Activated CD8-positive, alpha-beta T cell treated with anti-CD3 and anti-CD28 coated beads for 36 hours (primary cell): ENCODE measurements at regions not wholly inside any gene's neighbourhood (a gene's known extent, or its start where the extent isn't known, plus 50 kb on each side); places are given as distances from the start of the nearest gene placed in this dataset.

Experiments
- ATAC-seq: fragments of 200-7000 bp; cut with Tn5 transposase; one replicate; pipeline ENCODE4 v1.10.0; 2021; ENCODE audit warnings: mild to moderate bottlenecking, moderate library complexity
- CTCF ChIA-PET: fragments of 350-600 bp; sonication (Branson Sonifier 250); formaldehyde crosslinking; loops from one replicate; lab custom pipeline; 2021; ENCODE audit warnings: antibody characterized with exemption; lab: Charles Lee
- POLR2A ChIA-PET: fragments of 350-600 bp; sonication (Branson Sonifier 250); formaldehyde crosslinking; loops from one replicate; lab custom pipeline; 2021; ENCODE audit warnings: antibody characterized with exemption; lab: Charles Lee
- DNase-seq: peaks from one replicate; pipeline ENCODE4 v3.0.0-alpha.2; 2020
- H3K27ac Mint-ChIP-seq: one replicate; pipeline ENCODE4 v1.8.0; 2021; ENCODE audit warnings: mild to moderate bottlenecking, mixed read lengths
- H3K27me3 Mint-ChIP-seq: one replicate; pipeline ENCODE4 v1.8.0; 2021; ENCODE audit warnings: mixed read lengths
- H3K36me3 Mint-ChIP-seq: one replicate; pipeline ENCODE4 v1.8.0; 2021; ENCODE audit warnings: low read depth, mixed read lengths
- H3K4me1 Mint-ChIP-seq: one replicate; pipeline ENCODE4 v1.8.0; 2021; ENCODE audit warnings: low read depth, mixed read lengths
- H3K4me3 Mint-ChIP-seq: one replicate; pipeline ENCODE4 v1.8.0; 2021; ENCODE audit warnings: mild to moderate bottlenecking, moderate library complexity, mixed read lengths
- H3K9me3 Mint-ChIP-seq: one replicate; pipeline ENCODE4 v1.8.0; 2021; ENCODE audit warnings: mixed read lengths
- CTCF ChIP-seq: fragments of 200-600 bp; IDR thresholded peaks from one replicate; pipeline ENCODE4 v1.8.0; 2022; ENCODE audit warnings: antibody characterized with exemption, mild to moderate bottlenecking
- intact Hi-C: fragments of 100-400 bp; cut with micrococcal nuclease; formaldehyde crosslinking; loops from one replicate; pipeline ENCODE4 v1.10.0; 2022

- DNase-seq (no peak), ATAC-seq (no peak)
- H3K4me3 Mint-ChIP-seq, result no peak overlapping the region
- ChIA-PET CTCF (no interaction called here), POLR2A (interaction anchor here (0.6 to 1.6 kb wide), 2 partner anchors 13 to 143 kb away, joined by 3 to 4 read pairs; no protein-coding TSS in a partner anchor)
- peaks cover 2% of the 10 kb centered on the region for H3K27me3 Mint-ChIP-seq
- no peak overlapping the region for H3K27ac Mint-ChIP-seq
- no peaks in the 10 kb centered on the region for H3K36me3 Mint-ChIP-seq
- intact Hi-C loops, result no loop called here
- H3K4me1 Mint-ChIP-seq, result no peaks in the 10 kb centered on the region
- peaks cover 1% of the 10 kb centered on the region for H3K9me3 Mint-ChIP-seq
- TF ChIP-seq CTCF, result no peak
These were observed 56.2 kb upstream of the XPA start for GRCh38 chr9:97753364-97753763.

GRCh38 chr9:97753975-97754374 lies 56.8 kb upstream of the XPA start:
- H3K4me1 Mint-ChIP-seq, result no peaks in the 10 kb centered on the region
- intact Hi-C loops, result no loop called here
- ChIA-PET CTCF (no interaction called here), POLR2A (interaction anchor here (0.6 to 1.6 kb wide), 3 partner anchors 9 to 142 kb away, joined by 3 to 4 read pairs (median 3); no protein-coding TSS in a partner anchor)
- H3K27ac Mint-ChIP-seq, result no peak overlapping the region
- TF ChIP-seq CTCF, result no peak
- ATAC-seq, result no peak
- H3K36me3 Mint-ChIP-seq, result no peaks in the 10 kb centered on the region
- H3K4me3 Mint-ChIP-seq, result no peak overlapping the region
- H3K27me3 Mint-ChIP-seq, result peaks cover 4% of the 10 kb centered on the region
- H3K9me3 Mint-ChIP-seq, result peaks cover 1% of the 10 kb centered on the region
- no peak for DNase-seq

- intact Hi-C loops, result no loop called here
- H3K36me3 Mint-ChIP-seq, result no peaks in the 10 kb centered on the region
- ATAC-seq, result no peak
- POLR2A ChIA-PET, result interaction anchor here (1.2 kb wide), 1 partner anchor 34 kb away, joined by 4 read pairs; no protein-coding TSS in a partner anchor
- H3K4me3 Mint-ChIP-seq, result no peak overlapping the region
- no peak for DNase-seq
- TF ChIP-seq CTCF, result no peak
- no peak overlapping the region for H3K27ac Mint-ChIP-seq
- H3K27me3 Mint-ChIP-seq, result peaks cover 10% of the 10 kb centered on the region
- peaks cover 1% of the 10 kb centered on the region for H3K9me3 Mint-ChIP-seq
- CTCF ChIA-PET, result no interaction called here
- no peaks in the 10 kb centered on the region for H3K4me1 Mint-ChIP-seq
These were observed 58.6 kb upstream of the XPA start for GRCh38 chr9:97755618-97756267.

GRCh38 chr9:97756991-97757390 lies 59.9 kb upstream of the XPA start:
- ChIA-PET CTCF (no interaction called here), POLR2A (no interaction called here)
- H3K9me3 Mint-ChIP-seq, result peaks cover 1% of the 10 kb centered on the region

More at GRCh38 chr9:97756991-97757390, 59.9 kb upstream of the XPA start:
- ATAC-seq, result no peak
- no peaks in the 10 kb centered on the region for H3K36me3 Mint-ChIP-seq
- no peak overlapping the region for H3K27ac Mint-ChIP-seq
- H3K4me3 Mint-ChIP-seq, result no peak overlapping the region
- DNase-seq, result no peak
- intact Hi-C loops, result no loop called here
- H3K4me1 Mint-ChIP-seq, result no peaks in the 10 kb centered on the region
- peaks cover 21% of the 10 kb centered on the region for H3K27me3 Mint-ChIP-seq
- no peak for TF ChIP-seq CTCF
